HG03025 (cell line): ENCODE measurements at regions not wholly inside any gene's neighbourhood (a gene's known extent, or its start where the extent isn't known, plus 50 kb on each side); places are given as distances from the start of the nearest gene placed in this dataset.

Experiments used
- ATAC-seq: cut with Tn5 transposase; IDR thresholded peaks from one replicate; pipeline ENCODE4 v1.9.1; 2021; ENCODE audit warnings: mild to moderate bottlenecking, moderate library complexity; ENCODE audit not compliant: unreplicated experiment, low FRiP score

- peak; percentile 99 for ATAC-seq
Measured at GRCh38 chr11:103844327-103845215, 191.9 kb upstream of the DDI1 start.

- no peak for ATAC-seq
Measured at GRCh38 chr11:103845331-103845730, 191.1 kb upstream of the DDI1 start.

DNA sequence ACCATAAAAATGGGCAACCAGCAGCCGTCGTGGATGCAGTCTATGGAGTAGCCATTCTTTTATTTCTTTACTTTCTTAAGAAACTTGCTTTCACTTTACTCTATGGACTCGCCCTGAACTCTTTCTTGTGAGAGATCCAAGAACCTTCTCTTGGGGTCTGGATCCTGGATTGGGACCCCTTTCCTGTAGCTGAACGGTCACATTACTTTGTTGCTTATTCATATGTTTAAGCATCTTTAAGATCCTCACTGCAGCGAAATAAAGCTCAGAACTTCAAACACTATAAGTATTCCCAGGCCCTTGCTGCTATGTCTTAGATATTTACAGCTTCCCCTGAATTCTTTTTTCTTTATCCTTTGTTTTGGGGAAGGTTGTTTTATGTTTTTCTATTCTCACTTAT, 187.8 kb upstream of the DDI1 start:
- ATAC-seq, result no peak

- no peak for ATAC-seq
Measured at GRCh38 chr11:103849366-103849765, 187.1 kb upstream of the DDI1 start.

DNA sequence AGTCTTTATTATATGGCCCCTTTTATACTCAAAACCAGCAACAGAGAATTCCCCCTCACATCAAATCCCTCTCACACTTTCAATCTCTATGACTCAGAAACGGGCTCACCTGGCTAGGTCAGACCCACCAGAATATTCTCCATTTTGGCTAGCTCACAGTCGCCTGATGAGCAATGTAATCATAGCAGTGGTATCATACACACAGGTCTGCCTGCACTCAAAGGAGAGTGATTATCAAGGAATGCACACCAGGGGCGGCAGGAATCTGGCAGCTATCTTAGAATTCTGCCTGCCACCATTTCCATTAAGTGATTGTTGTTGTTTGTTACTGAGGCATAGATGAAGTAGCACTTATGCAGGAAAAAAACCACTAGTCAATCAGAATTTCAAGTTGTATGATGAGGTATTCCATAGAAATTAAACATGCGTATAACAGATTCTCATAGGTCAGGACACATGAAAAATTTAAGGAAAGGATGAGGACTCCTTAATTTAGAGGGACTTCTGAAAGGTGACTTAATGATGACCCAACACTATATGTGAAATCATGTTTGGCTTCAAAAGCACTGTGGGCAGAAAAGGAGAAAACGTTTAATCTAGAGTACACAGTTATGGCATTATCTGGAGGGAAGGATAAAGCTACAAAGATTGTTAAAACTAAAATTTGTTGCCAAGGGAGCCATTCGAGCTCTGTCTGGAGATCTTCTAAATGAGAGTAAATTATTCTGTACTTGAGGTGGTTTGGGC, 185.8 kb upstream of the DDI1 start:
- no peak for ATAC-seq

DNA sequence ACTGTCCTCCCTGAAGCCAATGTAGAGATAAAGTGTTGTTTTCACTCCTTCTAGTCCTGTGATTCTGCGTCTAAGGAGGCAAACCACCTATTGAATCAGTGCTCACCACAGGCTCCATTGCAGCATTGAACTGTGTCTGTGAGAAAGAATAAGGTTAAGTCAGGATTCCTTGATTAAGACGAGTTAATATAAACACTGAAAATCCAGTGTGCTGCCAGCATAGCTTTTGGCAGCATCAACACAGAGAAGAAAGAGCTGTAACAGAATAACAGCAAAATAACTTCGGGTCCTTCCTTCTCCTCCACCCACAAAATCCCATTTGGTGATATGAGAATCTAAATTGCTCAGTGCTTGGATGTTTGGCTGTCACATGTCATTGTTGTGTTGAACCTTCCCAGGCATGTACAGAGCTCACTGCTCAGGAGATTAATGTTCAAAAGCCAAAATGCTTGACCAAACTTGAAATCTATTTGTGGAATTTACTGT, 185.2 kb upstream of the DDI1 start:
- ATAC-seq, result no peak
